Vagina (tissue), 2 donors: ENCODE measurements at regions not wholly inside any gene's neighbourhood (a gene's known extent, or its start where the extent isn't known, plus 50 kb on each side); places are given as distances from the start of the nearest gene placed in this dataset.

Experiments used
- DNase-seq, 2 donors: peaks; one replicate each; pipeline ENCODE4 v3.0.0-alpha.2; 2017; ENCODE audit errors: extremely low spot score in 2 of 2
- H3K27ac ChIP-seq: fragments of 200-600 bp; sonication (generic); one replicate; pipeline ENCODE4 v1.5.1; 2019
- H3K27me3 ChIP-seq: fragments of 200-600 bp; sonication (generic); one replicate; pipeline ENCODE4 v1.5.1; 2019
- H3K36me3 ChIP-seq, 2 donors: fragments of 200-600 bp; sonication (generic); one replicate each; pipeline ENCODE4 v1.5.1; 2017 to 2019
- H3K4me1 ChIP-seq: fragments of 200-600 bp; sonication (generic); one replicate; pipeline ENCODE4 v1.5.1; 2019
- H3K4me3 ChIP-seq, 2 donors: fragments of 200-600 bp; sonication (generic); 1 replicate in 1 of 2; 2 replicates in 1 of 2; pipeline ENCODE4 v1.5.1; 2016 to 2019
- H3K9me3 ChIP-seq: fragments of 200-600 bp; sonication (generic); one replicate; pipeline ENCODE4 v1.5.1; 2019
- POLR2A ChIP-seq, 2 donors: fragments of 450-650 bp; IDR thresholded peaks; one replicate each; pipeline ENCODE4 v1.6.1; 2017; ENCODE audit warnings: antibody characterized with exemption in 2 of 2, mild to moderate bottlenecking in 2 of 2, moderate library complexity in 2 of 2
- POLR2AphosphoS5 ChIP-seq, 2 donors: sonication (generic); formaldehyde crosslinking; IDR thresholded peaks; one replicate each; pipeline ENCODE4 v1.9.0; 2017; ENCODE audit warnings: antibody characterized with exemption in 2 of 2, mild to moderate bottlenecking in 2 of 2, low read depth in 1 of 2; ENCODE audit not compliant: insufficient read depth in 1 of 2
- intact Hi-C: fragments of 100-400 bp; cut with DNase I; formaldehyde crosslinking; loops from one replicate; pipeline ENCODE4 v1.15.1; 2023
- TF ChIP-seq, protein P1 (sequence below), 3 experiments: fragments of 450-650 bp in 2 of 3; fragments of 200-600 bp in 1 of 3; sonication (generic) in 1 of 3; IDR thresholded peaks; one replicate each; pipeline ENCODE4 v1.5.1; 2017 to 2019; ENCODE audit warnings: antibody characterized with exemption in 3 of 3, mild to moderate bottlenecking in 2 of 3, moderate library complexity in 2 of 3

DNA sequence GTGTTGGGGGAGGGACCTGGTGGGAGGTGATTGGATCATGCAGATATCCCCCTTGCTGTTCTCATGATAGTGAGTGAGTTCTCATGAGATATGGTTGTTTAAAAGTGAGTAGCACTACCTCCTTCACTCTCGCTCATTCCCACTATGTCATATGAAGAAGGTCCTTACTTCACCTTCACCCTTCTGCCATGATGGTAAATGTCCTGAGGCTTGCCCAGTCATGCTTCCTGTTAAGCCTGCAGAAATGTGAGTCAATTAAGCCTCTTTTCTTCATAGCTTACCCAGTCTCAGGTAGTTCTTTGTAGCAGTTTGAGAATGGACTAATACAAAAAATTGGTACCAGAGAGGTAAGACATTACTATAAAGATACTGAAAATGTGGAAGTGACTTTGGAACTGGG lies 425.9 kb downstream of the HTR1B start:
- H3K9me3 ChIP-seq: no peaks in the 10 kb centered on the region
- no peaks in the 10 kb centered on the region for H3K36me3 ChIP-seq
- no peak for TF ChIP-seq POLR2AphosphoS5 (IDR thresholded peaks at IDR 0.05; ENCODE audit: insufficient read depth in 1 of 2, low read depth in 1 of 2)
- TF ChIP-seq, protein P1, sequence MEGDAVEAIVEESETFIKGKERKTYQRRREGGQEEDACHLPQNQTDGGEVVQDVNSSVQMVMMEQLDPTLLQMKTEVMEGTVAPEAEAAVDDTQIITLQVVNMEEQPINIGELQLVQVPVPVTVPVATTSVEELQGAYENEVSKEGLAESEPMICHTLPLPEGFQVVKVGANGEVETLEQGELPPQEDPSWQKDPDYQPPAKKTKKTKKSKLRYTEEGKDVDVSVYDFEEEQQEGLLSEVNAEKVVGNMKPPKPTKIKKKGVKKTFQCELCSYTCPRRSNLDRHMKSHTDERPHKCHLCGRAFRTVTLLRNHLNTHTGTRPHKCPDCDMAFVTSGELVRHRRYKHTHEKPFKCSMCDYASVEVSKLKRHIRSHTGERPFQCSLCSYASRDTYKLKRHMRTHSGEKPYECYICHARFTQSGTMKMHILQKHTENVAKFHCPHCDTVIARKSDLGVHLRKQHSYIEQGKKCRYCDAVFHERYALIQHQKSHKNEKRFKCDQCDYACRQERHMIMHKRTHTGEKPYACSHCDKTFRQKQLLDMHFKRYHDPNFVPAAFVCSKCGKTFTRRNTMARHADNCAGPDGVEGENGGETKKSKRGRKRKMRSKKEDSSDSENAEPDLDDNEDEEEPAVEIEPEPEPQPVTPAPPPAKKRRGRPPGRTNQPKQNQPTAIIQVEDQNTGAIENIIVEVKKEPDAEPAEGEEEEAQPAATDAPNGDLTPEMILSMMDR (IDR thresholded peaks at IDR 0.05): no peak
- no peak for TF ChIP-seq POLR2A (IDR thresholded peaks at IDR 0.05)
- H3K4me1 ChIP-seq: no peaks in the 10 kb centered on the region
- intact Hi-C loops: no loop called here
- DNase-seq: no peak
- no peak overlapping the region for H3K4me3 ChIP-seq
- no peaks in the 10 kb centered on the region for H3K27me3 ChIP-seq
- H3K27ac ChIP-seq: no peak overlapping the region

DNA sequence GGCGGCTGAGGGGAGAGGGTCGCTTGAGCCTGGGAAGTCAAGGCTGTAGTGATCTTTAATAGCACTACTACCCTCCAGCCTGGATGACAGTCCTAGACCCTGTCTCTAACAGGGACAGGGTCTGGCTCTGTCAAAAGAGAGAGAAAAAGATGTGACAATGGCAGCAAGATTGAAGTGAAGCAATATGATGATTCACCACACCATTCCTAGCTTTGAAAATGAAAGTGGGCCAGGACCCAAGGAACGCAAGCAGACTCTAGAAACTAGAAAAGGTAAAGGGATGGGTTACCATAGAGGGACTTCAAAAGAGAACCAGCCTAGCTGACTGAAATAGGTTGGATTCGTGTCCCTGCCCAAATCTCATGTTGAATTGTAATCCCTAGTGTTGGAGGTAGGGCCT lies 426.9 kb downstream of the HTR1B start:
- TF ChIP-seq, protein P1 (IDR thresholded peaks at IDR 0.05): no peak
- TF ChIP-seq POLR2A (IDR thresholded peaks at IDR 0.05) (no peak), POLR2AphosphoS5 (IDR thresholded peaks at IDR 0.05; ENCODE audit: insufficient read depth in 1 of 2, low read depth in 1 of 2) (no peak)
- H3K4me3 ChIP-seq: no peak overlapping the region
- H3K4me1 ChIP-seq: no peaks in the 10 kb centered on the region
- H3K27ac ChIP-seq: no peak overlapping the region
- no peaks in the 10 kb centered on the region for H3K36me3 ChIP-seq
- no peak for DNase-seq
- intact Hi-C loops: no loop called here
- H3K9me3 ChIP-seq: no peaks in the 10 kb centered on the region
- H3K27me3 ChIP-seq: no peaks in the 10 kb centered on the region

DNA sequence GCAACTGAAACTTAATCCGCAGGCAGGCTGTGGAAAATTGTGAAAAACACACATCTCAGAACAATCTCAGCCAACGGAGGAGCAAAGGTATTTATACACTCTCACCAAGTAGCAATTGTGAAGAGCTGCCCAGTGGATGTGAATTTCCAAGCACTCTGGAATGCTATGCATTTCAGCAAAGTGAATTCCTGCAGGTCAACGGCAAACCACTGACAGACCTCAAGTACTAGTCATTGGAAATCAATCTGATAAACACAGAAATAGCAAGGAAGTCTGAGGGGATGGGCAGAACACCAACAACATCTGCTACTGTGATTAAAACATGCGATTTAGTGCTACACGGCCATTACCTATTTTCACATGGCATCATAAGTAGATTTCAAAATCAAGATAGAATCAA lies 429.1 kb downstream of the HTR1B start:
- intact Hi-C loops: no loop called here
- no peak for DNase-seq
- no peak overlapping the region for H3K27ac ChIP-seq
- H3K27me3 ChIP-seq: no peaks in the 10 kb centered on the region
- H3K4me3 ChIP-seq: no peak overlapping the region
- H3K36me3 ChIP-seq: no peaks in the 10 kb centered on the region
- no peaks in the 10 kb centered on the region for H3K4me1 ChIP-seq
- no peaks in the 10 kb centered on the region for H3K9me3 ChIP-seq
- TF ChIP-seq POLR2AphosphoS5 (IDR thresholded peaks at IDR 0.05; ENCODE audit: insufficient read depth in 1 of 2, low read depth in 1 of 2) (no peak), POLR2A (IDR thresholded peaks at IDR 0.05) (no peak)
- TF ChIP-seq, protein P1 (IDR thresholded peaks at IDR 0.05): no peak

DNA sequence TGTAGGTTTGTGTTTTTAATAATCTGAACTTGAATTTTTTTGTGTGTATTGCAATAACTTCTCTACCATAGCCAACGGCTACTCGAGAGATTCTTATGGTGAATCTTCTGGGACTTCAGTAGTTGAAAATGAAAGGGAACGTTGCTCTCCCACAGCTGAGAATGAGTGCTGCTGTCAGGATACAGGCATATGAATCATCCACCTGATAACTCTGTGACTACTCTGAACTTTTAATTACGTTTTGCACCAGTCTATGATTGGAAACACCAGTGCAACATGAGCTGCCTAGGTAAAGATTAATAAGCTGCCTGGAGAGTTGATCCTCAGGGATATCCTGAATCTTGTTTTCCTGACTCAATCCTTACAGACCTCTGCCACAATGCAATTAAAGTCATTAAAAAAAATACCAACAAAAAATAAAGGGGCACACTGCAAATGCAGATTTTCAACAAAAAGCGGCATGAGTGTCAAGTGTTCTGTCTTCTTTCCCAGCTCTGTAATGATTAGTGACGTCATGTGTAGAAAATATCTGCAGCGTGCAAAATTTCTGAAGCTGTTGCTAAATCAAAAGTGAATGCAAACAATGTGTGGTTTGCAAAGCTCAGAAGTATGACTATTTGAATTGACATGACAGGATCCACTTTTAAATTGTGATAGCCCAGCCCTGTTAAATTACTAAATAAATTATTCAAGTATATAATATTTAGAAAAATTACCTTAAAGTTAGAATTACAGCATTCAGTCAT lies 432.2 kb downstream of the HTR1B start:
- TF ChIP-seq POLR2AphosphoS5 (IDR thresholded peaks at IDR 0.05; ENCODE audit: insufficient read depth in 1 of 2, low read depth in 1 of 2) (no peak), POLR2A (IDR thresholded peaks at IDR 0.05) (no peak)
- TF ChIP-seq, protein P1 (IDR thresholded peaks at IDR 0.05): no peak
- Histone ChIP-seq H3K9me3 (no peaks in the 10 kb centered on the region), H3K36me3 (no peaks in the 10 kb centered on the region), H3K4me3 (no peak overlapping the region), H3K4me1 (no peaks in the 10 kb centered on the region), H3K27ac (no peak overlapping the region), H3K27me3 (no peaks in the 10 kb centered on the region)
- intact Hi-C loops: no loop called here
- DNase-seq: no peak

DNA sequence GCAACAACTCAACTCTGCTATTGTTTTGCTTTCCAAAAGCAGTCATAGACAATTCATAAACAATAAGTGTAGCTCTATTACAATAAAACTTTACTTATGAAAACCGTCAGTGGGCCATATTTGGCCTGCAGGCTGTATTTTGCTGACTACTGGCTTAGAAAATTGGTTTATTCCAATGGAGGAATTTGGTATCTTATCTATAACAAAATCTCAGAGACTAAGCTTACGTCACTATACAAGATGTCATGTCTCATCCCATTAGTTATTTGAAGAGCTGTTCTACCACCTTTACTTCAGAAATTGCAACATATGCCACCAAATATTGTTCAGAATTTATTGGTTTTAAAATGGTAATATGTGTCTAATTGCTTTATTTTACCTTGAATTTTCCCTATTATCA lies 436.9 kb downstream of the HTR1B start:
- no peaks in the 10 kb centered on the region for H3K27me3 ChIP-seq
- no peaks in the 10 kb centered on the region for H3K9me3 ChIP-seq
- H3K4me1 ChIP-seq: no peaks in the 10 kb centered on the region
- TF ChIP-seq POLR2A (IDR thresholded peaks at IDR 0.05): no peak
- TF ChIP-seq, protein P1 (IDR thresholded peaks at IDR 0.05): no peak
- H3K27ac ChIP-seq: no peak overlapping the region
- H3K4me3 ChIP-seq: no peak overlapping the region
- DNase-seq: no peak
- intact Hi-C loops: no loop called here
- H3K36me3 ChIP-seq: no peaks in the 10 kb centered on the region
